Colonic mucosa (tissue), 4 donors: ENCODE measurements at regions not wholly inside any gene's neighbourhood (a gene's known extent, or its start where the extent isn't known, plus 50 kb on each side); places are given as distances from the start of the nearest gene placed in this dataset.

Experiments
- DNase-seq: peaks from one replicate; pipeline ENCODE4 v3.0.0-alpha.2; 2020
- H3K27ac ChIP-seq: fragments of 200-600 bp; one replicate; pipeline ENCODE4 v1.8.0; 2021
- H3K27me3 ChIP-seq: fragments of 200-600 bp; one replicate; pipeline ENCODE4 v1.8.0; 2021
- H3K36me3 ChIP-seq: fragments of 200-600 bp; one replicate; pipeline ENCODE4 v1.8.0; 2021
- H3K4me1 ChIP-seq: fragments of 200-600 bp; one replicate; pipeline ENCODE4 v1.8.0; 2021; ENCODE audit warnings: mild to moderate bottlenecking
- H3K4me3 ChIP-seq: fragments of 200-600 bp; one replicate; pipeline ENCODE4 v1.8.0; 2021
- H3K9ac ChIP-seq, 2 donors: one replicate each; pipeline ENCODE4 v1.7.0; 2013; ENCODE audit warnings: control low read depth in 2 of 2, low read depth in 2 of 2, low read length in 2 of 2
- H3K9me3 ChIP-seq: fragments of 200-600 bp; one replicate; pipeline ENCODE4 v1.8.0; 2021
- CTCF ChIP-seq: fragments of 200-600 bp; IDR thresholded peaks from one replicate; pipeline ENCODE4 v1.8.0; 2022; ENCODE audit warnings: antibody characterized with exemption, mild to moderate bottlenecking
- intact Hi-C: fragments of 100-400 bp; cut with DNase I; formaldehyde crosslinking; loops from one replicate; pipeline ENCODE4 v1.14.1; 2022
- donor health status: healthy.
- donor health status: DM: no; HTN: no; CAD: no.
- donor health status: DM: no; HTN: no; CAD: no.

- intact Hi-C loops: no loop called here
- no peak overlapping the region for H3K27ac ChIP-seq
- no peaks in the 10 kb centered on the region for H3K36me3 ChIP-seq
- no peak for TF ChIP-seq CTCF
- H3K9me3 ChIP-seq: no peaks in the 10 kb centered on the region
- H3K4me1 ChIP-seq: no peaks in the 10 kb centered on the region
- H3K27me3 ChIP-seq: no peaks in the 10 kb centered on the region
- no peak overlapping the region for H3K4me3 ChIP-seq
- no peak for DNase-seq
- no peak overlapping the region for H3K9ac ChIP-seq
Measured at GRCh38 chr4:64533637-64534036, 124.4 kb upstream of the TECRL start.

GRCh38 chr4:64533159-64533558 is 123.9 kb upstream of the TECRL start:
- Histone ChIP-seq H3K9me3 (no peaks in the 10 kb centered on the region), H3K4me1 (no peaks in the 10 kb centered on the region), H3K4me3 (no peak overlapping the region), H3K27ac (no peak overlapping the region), H3K27me3 (no peaks in the 10 kb centered on the region), H3K36me3 (no peaks in the 10 kb centered on the region), H3K9ac (no peak overlapping the region)
- TF ChIP-seq CTCF: no peak
- DNase-seq: no peak
- intact Hi-C loops: no loop called here

- Histone ChIP-seq H3K4me1 (no peaks in the 10 kb centered on the region), H3K36me3 (no peaks in the 10 kb centered on the region), H3K27ac (no peak overlapping the region), H3K9ac (no peak overlapping the region), H3K27me3 (no peaks in the 10 kb centered on the region), H3K4me3 (no peak overlapping the region), H3K9me3 (no peaks in the 10 kb centered on the region)
- TF ChIP-seq CTCF: no peak
- DNase-seq: no peak
- intact Hi-C loops: no loop called here
Measured at GRCh38 chr4:64520421-64520820, 111.2 kb upstream of the TECRL start.

DNA sequence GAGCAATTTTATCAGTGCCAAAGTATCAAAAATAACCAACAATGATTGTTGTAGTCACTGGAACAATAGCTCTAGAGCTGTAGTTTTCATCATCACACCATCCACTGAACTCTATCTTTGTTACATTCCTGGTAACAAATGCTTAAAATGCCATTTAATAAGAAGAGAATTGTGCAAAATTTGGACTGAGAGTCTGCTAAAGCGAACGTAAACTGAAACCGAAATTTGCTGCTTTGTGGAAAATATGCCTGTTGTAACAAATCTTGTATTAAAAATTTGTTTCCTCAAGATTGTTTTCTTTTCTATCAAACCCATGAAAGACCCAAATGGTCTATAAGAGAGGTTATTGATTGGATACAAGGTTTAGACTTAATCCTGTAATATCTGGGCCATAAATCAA is 109.3 kb upstream of the TECRL start:
- Histone ChIP-seq H3K27me3 (no peaks in the 10 kb centered on the region), H3K4me1 (no peaks in the 10 kb centered on the region), H3K27ac (no peak overlapping the region), H3K9ac (no peak overlapping the region), H3K36me3 (no peaks in the 10 kb centered on the region), H3K9me3 (no peaks in the 10 kb centered on the region), H3K4me3 (no peak overlapping the region)
- no peak for TF ChIP-seq CTCF
- intact Hi-C loops: no loop called here
- no peak for DNase-seq

DNA sequence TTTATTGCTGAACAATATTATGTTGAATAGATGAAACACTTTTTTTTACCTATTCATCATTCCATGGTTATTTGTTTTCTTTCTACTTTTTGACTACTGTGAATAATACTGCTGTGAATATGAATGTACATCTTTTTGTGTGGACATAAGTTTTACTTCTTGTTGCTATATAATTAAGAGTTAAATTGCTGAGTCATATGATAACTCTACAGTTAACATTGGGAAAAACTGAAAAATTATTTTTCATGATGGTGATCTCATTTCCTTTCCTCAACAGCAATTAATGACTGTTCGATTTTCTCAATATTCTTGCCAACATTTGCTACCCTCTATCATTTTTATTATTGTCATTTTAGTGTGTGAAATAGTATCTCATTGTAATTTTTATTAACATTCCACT is 106.9 kb upstream of the TECRL start:
- DNase-seq: no peak
- intact Hi-C loops: no loop called here
- H3K36me3 ChIP-seq: no peaks in the 10 kb centered on the region
- H3K27ac ChIP-seq: no peak overlapping the region
- H3K4me3 ChIP-seq: no peak overlapping the region
- no peaks in the 10 kb centered on the region for H3K4me1 ChIP-seq
- TF ChIP-seq CTCF: no peak
- H3K9ac ChIP-seq: no peak overlapping the region
- no peaks in the 10 kb centered on the region for H3K27me3 ChIP-seq
- no peaks in the 10 kb centered on the region for H3K9me3 ChIP-seq

DNA sequence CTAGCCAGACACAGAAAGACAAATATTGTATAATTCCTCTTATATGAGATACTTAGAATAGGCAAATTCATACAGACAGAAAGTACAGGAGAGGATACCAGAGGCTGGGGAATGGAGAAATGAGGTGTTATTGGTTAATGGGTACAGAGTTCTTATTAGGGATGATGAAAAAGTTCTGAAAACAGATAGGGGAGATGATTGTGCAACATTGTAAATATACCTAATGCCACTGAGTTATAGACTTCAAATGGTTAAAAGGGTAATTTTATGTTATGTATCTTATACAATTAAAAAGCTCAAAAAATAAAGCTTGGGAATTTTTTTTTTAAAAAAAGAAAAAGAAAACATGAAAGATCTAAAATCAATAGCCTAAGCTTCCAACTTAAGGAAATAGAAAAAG is 98.8 kb upstream of the TECRL start:
- Histone ChIP-seq H3K4me1 (no peaks in the 10 kb centered on the region), H3K27me3 (no peaks in the 10 kb centered on the region), H3K9ac (no peak overlapping the region), H3K36me3 (no peaks in the 10 kb centered on the region), H3K9me3 (no peaks in the 10 kb centered on the region), H3K4me3 (no peak overlapping the region), H3K27ac (no peak overlapping the region)
- TF ChIP-seq CTCF: no peak
- DNase-seq: no peak
- intact Hi-C loops: no loop called here
